Retinal pigment epithelial cell (primary cell): ENCODE measurements at regions not wholly inside any gene's neighbourhood (a gene's known extent, or its start where the extent isn't known, plus 50 kb on each side); places are given as distances from the start of the nearest gene placed in this dataset.

Source experiments
- DNase-seq: peaks from one replicate; pipeline ENCODE4 v3.0.0-alpha.2; 2010; ENCODE audit warnings: low read depth
- H3K4me3 ChIP-seq: 2 replicates; pipeline ENCODE4 v1.5.1; 2011; ENCODE audit warnings: mild to moderate bottlenecking, low read length, control low read depth, moderate library complexity
- CTCF ChIP-seq: conservative IDR thresholded peaks from 2 replicates; pipeline ENCODE4 v1.5.1; 2011; ENCODE audit warnings: low read depth, low read length, control low read depth, inconsistent platforms

- TF ChIP-seq CTCF = no peak
- no peak for DNase-seq
Observed at GRCh38 chr3:31055757-31056156, 161.3 kb upstream of the GADL1 start.

GRCh38 chr3:31057891-31058290 is 163.4 kb upstream of the GADL1 start:
- TF ChIP-seq CTCF = no peak
- H3K4me3 ChIP-seq = no peak overlapping the region
- DNase-seq = no peak

More at GRCh38 chr3:31055757-31056156, 161.3 kb upstream of the GADL1 start:
- no peak overlapping the region for H3K4me3 ChIP-seq

GRCh38 chr3:31064021-31064420 is 169.6 kb upstream of the GADL1 start:
- no peak overlapping the region for H3K4me3 ChIP-seq
- TF ChIP-seq CTCF = no peak
- DNase-seq = no peak

- DNase-seq = no peak
- H3K4me3 ChIP-seq = no peak overlapping the region
- no peak for TF ChIP-seq CTCF
Observed at GRCh38 chr3:31065765-31066164, 171.3 kb upstream of the GADL1 start.

GRCh38 chr3:31067004-31067403 is 172.5 kb upstream of the GADL1 start:
- peak; percentile 79 for DNase-seq
- no peak for TF ChIP-seq CTCF
- no peak overlapping the region for H3K4me3 ChIP-seq

- DNase-seq = no peak
- TF ChIP-seq CTCF = no peak
- no peak overlapping the region for H3K4me3 ChIP-seq
Observed at GRCh38 chr3:31075471-31075870, 181.0 kb upstream of the GADL1 start.

GRCh38 chr3:31075876-31076275 is 181.4 kb upstream of the GADL1 start:
- no peak for TF ChIP-seq CTCF
- no peak for DNase-seq

More at GRCh38 chr3:31075876-31076275, 181.4 kb upstream of the GADL1 start:
- no peak overlapping the region for H3K4me3 ChIP-seq
